ENCODE measurements at regions not wholly inside any gene's neighbourhood (a gene's known extent, or its start where the extent isn't known, plus 50 kb on each side); places are given as distances from the start of the nearest gene placed in this dataset.
A peak's percentile ranks its signal among the peaks of the same experiment; 100 is the strongest.

DNA sequence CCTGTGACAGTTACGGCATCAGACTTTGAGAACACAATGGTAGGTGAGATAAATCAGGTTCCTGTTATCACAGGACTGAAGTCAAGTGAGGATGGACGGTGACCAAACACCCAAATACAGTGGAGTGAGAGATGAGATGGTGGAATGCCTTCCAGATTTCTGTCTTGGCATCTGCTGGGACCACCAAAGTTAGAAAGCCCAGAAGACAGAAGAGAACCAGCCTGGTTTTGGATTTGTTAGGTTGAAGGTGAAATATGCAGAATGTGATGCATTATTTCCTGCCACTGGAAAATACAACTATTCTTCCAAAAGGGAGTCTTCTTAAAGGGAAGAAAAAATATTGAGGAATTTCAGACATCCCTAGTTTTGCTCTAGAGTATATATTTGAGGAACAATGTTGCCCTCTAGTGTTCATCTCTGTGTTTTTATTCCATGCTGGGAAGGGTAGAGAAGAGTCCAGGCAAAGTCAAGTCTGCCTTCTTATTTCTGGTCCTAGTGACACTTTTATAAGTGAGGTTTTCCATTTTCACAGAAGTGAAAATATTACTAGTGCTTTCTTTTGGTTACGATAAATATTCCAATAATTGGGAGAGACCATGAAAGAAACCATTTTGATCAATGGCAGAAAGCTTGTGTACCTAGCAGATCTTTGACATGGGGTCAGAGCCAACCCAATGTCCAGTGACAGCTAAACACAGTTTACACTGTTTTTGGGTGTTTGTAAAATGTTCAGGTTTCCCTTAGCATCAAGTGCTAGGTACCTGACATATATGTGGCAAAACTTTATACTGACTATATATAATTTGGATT, 142.3 kb upstream of the ANKH start:
- no peak overlapping the region for H3K27ac Mint-ChIP-seq
- H3K36me3 Mint-ChIP-seq (ENCODE audit: low read depth): no peaks in the 10 kb centered on the region
- H3K9me3 Mint-ChIP-seq (ENCODE audit: insufficient read depth): no peaks in the 10 kb centered on the region
- H3K27me3 Mint-ChIP-seq (ENCODE audit: low read depth): peaks cover 6% of the 10 kb centered on the region
- ChIA-PET POLR2A (no interaction called here), CTCF (interaction anchor here (0.7 to 3.1 kb wide), 14 partner anchors 10 to 366 kb away, joined by 3 to 23 read pairs (median 3); no protein-coding TSS in a partner anchor)
- no peak for DNase-seq
- peak; percentile 57 for ATAC-seq
- H3K4me3 Mint-ChIP-seq: no peak overlapping the region
- peaks cover 1% of the 10 kb centered on the region for H3K4me1 Mint-ChIP-seq (ENCODE audit: low read depth)

- ChIA-PET CTCF (interaction anchor here (0.6 to 1.1 kb wide), 3 partner anchors 8 to 19 kb away, joined by 3 to 4 read pairs (median 3); no protein-coding TSS in a partner anchor), POLR2A (no interaction called here)
- H3K36me3 Mint-ChIP-seq (ENCODE audit: low read depth): no peaks in the 10 kb centered on the region
- peaks cover 1% of the 10 kb centered on the region for H3K4me1 Mint-ChIP-seq (ENCODE audit: low read depth)
- no peaks in the 10 kb centered on the region for H3K9me3 Mint-ChIP-seq (ENCODE audit: insufficient read depth)
- no peak overlapping the region for H3K27ac Mint-ChIP-seq
- H3K27me3 Mint-ChIP-seq (ENCODE audit: low read depth): peaks cover 15% of the 10 kb centered on the region
- DNase-seq: no peak
- ATAC-seq: no peak
- no peak overlapping the region for H3K4me3 Mint-ChIP-seq
Observed at GRCh38 chr5:15012061-15012460, 140.5 kb upstream of the ANKH start.

DNA sequence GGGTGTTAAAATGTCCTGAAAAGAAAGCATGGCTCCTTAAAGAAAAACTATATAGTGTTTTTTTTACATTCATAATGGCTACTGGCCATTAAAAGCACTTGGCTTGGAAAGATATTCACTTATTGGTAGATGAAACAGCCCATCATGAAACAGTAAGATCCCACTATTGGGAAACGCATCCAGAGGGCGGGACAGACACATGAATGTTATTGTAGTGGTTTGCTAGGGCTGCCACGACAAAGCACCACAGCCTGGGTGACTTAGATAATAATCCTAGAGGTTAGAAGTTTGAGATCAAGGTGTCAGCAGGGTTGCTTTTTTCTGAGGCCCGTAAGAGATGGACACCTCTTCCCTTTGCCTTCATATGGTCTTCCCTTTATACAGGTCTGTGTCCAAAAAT, 139.4 kb upstream of the ANKH start:
- Mint-ChIP-seq H3K4me3 (no peak overlapping the region), H3K27me3 (ENCODE audit: low read depth) (peaks cover 22% of the 10 kb centered on the region), H3K9me3 (ENCODE audit: insufficient read depth) (no peaks in the 10 kb centered on the region), H3K36me3 (ENCODE audit: low read depth) (no peaks in the 10 kb centered on the region), H3K27ac (no peak overlapping the region), H3K4me1 (ENCODE audit: low read depth) (peaks cover 1% of the 10 kb centered on the region)
- ATAC-seq: no peak
- POLR2A ChIA-PET: no interaction called here
- DNase-seq: no peak
- CTCF ChIA-PET: interaction anchor here (2.3 kb wide), 1 partner anchor 284 kb away, joined by 13 read pairs; no protein-coding TSS in a partner anchor

GRCh38 chr5:15009420-15009819, 137.8 kb upstream of the ANKH start:
- peaks cover 29% of the 10 kb centered on the region for H3K27me3 Mint-ChIP-seq (ENCODE audit: low read depth)
- DNase-seq (no peak), ATAC-seq (no peak)
- no peak overlapping the region for H3K4me3 Mint-ChIP-seq
- ChIA-PET CTCF (interaction anchor here (1.1 to 2.3 kb wide), 3 partner anchors 53 to 282 kb away, joined by 3 to 13 read pairs (median 3); no protein-coding TSS in a partner anchor), POLR2A (no interaction called here)
- no peak overlapping the region for H3K27ac Mint-ChIP-seq
- H3K4me1 Mint-ChIP-seq (ENCODE audit: low read depth): peaks cover 1% of the 10 kb centered on the region
- H3K36me3 Mint-ChIP-seq (ENCODE audit: low read depth): no peaks in the 10 kb centered on the region
- H3K9me3 Mint-ChIP-seq (ENCODE audit: insufficient read depth): no peaks in the 10 kb centered on the region

DNA sequence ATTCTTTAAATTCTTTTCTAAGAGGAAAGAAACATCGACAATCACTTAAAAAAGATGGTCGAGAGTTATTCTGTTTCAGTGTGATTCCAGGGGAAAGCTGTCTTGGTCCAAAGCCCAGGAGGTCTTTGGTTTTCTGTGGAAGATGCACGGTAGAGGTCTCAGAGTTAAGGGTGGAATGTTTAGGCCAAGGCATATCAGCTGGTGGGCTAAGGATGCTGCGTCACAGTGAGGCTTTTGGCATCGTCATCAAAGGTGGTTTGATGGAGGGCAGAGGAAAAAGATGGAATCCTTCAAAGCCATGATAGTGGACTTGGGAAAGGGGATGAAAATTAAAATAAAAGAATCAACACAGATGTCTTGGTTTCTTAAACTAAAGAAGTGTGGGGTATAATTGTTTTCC, 137.3 kb upstream of the ANKH start:
- DNase-seq (no peak), ATAC-seq (no peak)
- Mint-ChIP-seq H3K27me3 (ENCODE audit: low read depth) (peaks cover 30% of the 10 kb centered on the region), H3K4me3 (no peak overlapping the region), H3K36me3 (ENCODE audit: low read depth) (no peaks in the 10 kb centered on the region), H3K27ac (no peak overlapping the region), H3K4me1 (ENCODE audit: low read depth) (peaks cover 1% of the 10 kb centered on the region), H3K9me3 (ENCODE audit: insufficient read depth) (no peaks in the 10 kb centered on the region)
- ChIA-PET POLR2A (no interaction called here), CTCF (interaction anchor here (1.3 to 2.3 kb wide), 2 partner anchors 63 to 282 kb away, joined by 3 to 13 read pairs; no protein-coding TSS in a partner anchor)

DNA sequence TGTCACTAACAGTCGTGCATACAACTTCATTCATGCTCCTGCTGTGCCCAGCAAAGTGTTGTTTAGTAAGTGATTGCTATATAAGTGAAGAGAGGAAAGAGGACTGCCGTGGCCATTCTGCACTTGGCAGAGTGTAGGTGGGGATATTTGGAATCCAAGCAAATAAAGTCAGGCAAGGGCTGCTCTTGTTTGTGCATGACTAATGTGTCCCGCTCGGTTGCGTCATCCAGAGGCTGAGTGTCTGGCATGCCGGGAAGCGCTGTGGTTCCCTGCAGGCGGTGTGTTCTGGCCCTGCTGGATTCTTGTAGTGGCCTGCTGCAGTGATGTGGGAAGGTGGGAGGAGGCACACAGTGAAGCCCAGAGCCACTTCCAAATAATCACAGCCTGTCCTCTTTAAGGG, 136.9 kb upstream of the ANKH start:
- ChIA-PET POLR2A (no interaction called here), CTCF (interaction anchor here (1.0 to 2.3 kb wide), 2 partner anchors 281 to 657 kb away, joined by 3 to 13 read pairs; no protein-coding TSS in a partner anchor)
- DNase-seq (no peak), ATAC-seq (no peak)
- H3K4me1 Mint-ChIP-seq (ENCODE audit: low read depth): peaks cover 1% of the 10 kb centered on the region
- no peak overlapping the region for H3K4me3 Mint-ChIP-seq
- no peaks in the 10 kb centered on the region for H3K36me3 Mint-ChIP-seq (ENCODE audit: low read depth)
- H3K27me3 Mint-ChIP-seq (ENCODE audit: low read depth): peaks cover 30% of the 10 kb centered on the region
- no peak overlapping the region for H3K27ac Mint-ChIP-seq
- no peaks in the 10 kb centered on the region for H3K9me3 Mint-ChIP-seq (ENCODE audit: insufficient read depth)

DNA sequence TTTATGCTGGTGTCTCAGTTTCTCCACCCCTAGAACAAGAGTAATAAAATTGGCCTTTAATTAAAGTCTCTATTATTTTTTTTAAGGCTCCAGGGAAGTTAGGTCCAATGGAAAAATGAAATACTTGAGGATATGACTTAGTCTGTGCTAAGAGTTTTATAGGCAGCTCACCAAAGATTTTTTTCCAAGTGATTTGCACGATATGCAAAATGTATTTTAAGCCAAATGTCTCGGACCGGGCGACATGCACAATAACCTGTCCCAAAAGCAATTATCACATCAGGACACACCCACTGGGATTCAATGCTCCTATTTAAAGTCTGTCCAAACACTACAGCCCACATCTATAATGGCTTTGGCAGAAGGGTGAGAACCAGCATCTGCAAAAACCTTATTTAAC, 136.1 kb upstream of the ANKH start:
- Mint-ChIP-seq H3K4me3 (no peak overlapping the region), H3K36me3 (ENCODE audit: low read depth) (no peaks in the 10 kb centered on the region), H3K27ac (no peak overlapping the region), H3K27me3 (ENCODE audit: low read depth) (peaks cover 30% of the 10 kb centered on the region), H3K9me3 (ENCODE audit: insufficient read depth) (no peaks in the 10 kb centered on the region), H3K4me1 (ENCODE audit: low read depth) (peaks cover 1% of the 10 kb centered on the region)
- DNase-seq (no peak), ATAC-seq (no peak)
- POLR2A ChIA-PET: no interaction called here
- CTCF ChIA-PET: interaction anchor here (1.0 to 2.1 kb wide), 2 partner anchors 50 to 656 kb away, joined by 3 to 7 read pairs; no protein-coding TSS in a partner anchor

DNA sequence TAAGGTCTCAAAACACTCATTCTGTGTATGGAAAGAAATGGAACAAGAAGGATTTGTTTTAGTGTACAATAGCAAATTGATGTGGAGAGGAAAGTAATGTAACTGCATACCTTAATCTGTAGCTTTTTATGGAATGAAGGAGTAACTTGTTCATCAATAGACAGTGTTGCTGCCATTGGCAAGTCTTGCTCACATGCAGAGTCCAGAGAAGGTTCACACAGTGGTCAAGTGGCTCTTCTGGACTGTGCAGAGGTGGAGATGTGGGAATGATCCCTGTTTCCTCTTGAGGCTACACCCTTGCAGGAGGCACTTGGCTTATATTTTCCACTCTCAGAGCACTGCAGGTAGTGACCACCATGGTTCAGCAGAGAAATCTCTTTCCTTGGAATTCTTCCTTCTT, 132.9 kb upstream of the ANKH start:
- ChIA-PET POLR2A (interaction anchor here (1.5 kb wide), 1 partner anchor 12 kb away, joined by 7 read pairs; no protein-coding TSS in a partner anchor), CTCF (interaction anchor here (1.0 to 5.7 kb wide), 15 partner anchors 10 to 653 kb away, joined by 3 to 72 read pairs (median 5); no protein-coding TSS in a partner anchor)
- ATAC-seq: no peak
- Mint-ChIP-seq H3K4me1 (ENCODE audit: low read depth) (peaks cover 10% of the 10 kb centered on the region), H3K9me3 (ENCODE audit: insufficient read depth) (no peaks in the 10 kb centered on the region), H3K27ac (no peak overlapping the region), H3K4me3 (no peak overlapping the region), H3K36me3 (ENCODE audit: low read depth) (no peaks in the 10 kb centered on the region), H3K27me3 (ENCODE audit: low read depth) (peaks cover 39% of the 10 kb centered on the region)
- DNase-seq: no peak

DNA sequence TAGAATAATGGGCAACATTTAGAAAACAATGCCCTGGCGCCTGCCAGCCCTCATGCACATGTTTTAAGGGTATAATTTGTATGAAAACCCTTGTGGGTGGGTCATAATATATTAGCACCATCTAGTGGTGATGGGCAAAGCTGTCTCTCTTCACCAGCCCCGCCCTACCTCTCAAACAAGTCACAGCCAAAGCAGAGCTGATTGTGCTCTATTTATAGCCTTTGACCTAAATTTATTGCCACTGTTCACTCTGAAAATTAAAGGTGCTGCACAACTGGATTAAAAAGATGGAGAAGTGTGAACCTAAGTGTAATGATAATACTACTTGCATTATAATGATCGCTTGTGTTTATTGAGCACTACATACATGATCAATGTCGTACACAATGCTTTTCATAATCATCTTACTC, 131.9 kb upstream of the ANKH start:
- ChIA-PET CTCF (interaction anchor here (0.6 to 5.7 kb wide), 47 partner anchors 9 to 652 kb away, joined by 3 to 72 read pairs (median 4); no protein-coding TSS in a partner anchor), POLR2A (interaction anchor here (0.6 to 1.5 kb wide), 2 partner anchors 11 to 195 kb away, joined by 3 to 7 read pairs; no protein-coding TSS in a partner anchor)
- Mint-ChIP-seq H3K36me3 (ENCODE audit: low read depth) (no peaks in the 10 kb centered on the region), H3K4me3 (no peak overlapping the region), H3K27me3 (ENCODE audit: low read depth) (peaks cover 37% of the 10 kb centered on the region), H3K9me3 (ENCODE audit: insufficient read depth) (peaks cover 3% of the 10 kb centered on the region), H3K4me1 (ENCODE audit: low read depth) (peaks cover 16% of the 10 kb centered on the region), H3K27ac (no peak overlapping the region)
- DNase-seq: peak; percentile 71
- peak; percentile 95 for ATAC-seq

- no peak overlapping the region for H3K4me3 Mint-ChIP-seq
- no peak for DNase-seq
- peaks cover 6% of the 10 kb centered on the region for H3K36me3 Mint-ChIP-seq (ENCODE audit: low read depth)
- no peak overlapping the region for H3K27ac Mint-ChIP-seq
- ChIA-PET CTCF (interaction anchor here (0.5 to 5.7 kb wide), 32 partner anchors 10 to 651 kb away, joined by 3 to 72 read pairs (median 5); no protein-coding TSS in a partner anchor), POLR2A (interaction anchor here (0.6 kb wide), 1 partner anchor 195 kb away, joined by 3 read pairs; no protein-coding TSS in a partner anchor)
- peaks cover 10% of the 10 kb centered on the region for H3K9me3 Mint-ChIP-seq (ENCODE audit: insufficient read depth)
- no peak for ATAC-seq
- H3K4me1 Mint-ChIP-seq (ENCODE audit: low read depth): peaks cover 18% of the 10 kb centered on the region
- peaks cover 32% of the 10 kb centered on the region for H3K27me3 Mint-ChIP-seq (ENCODE audit: low read depth)
Observed at GRCh38 chr5:15002791-15003190, 131.2 kb upstream of the ANKH start.

DNA sequence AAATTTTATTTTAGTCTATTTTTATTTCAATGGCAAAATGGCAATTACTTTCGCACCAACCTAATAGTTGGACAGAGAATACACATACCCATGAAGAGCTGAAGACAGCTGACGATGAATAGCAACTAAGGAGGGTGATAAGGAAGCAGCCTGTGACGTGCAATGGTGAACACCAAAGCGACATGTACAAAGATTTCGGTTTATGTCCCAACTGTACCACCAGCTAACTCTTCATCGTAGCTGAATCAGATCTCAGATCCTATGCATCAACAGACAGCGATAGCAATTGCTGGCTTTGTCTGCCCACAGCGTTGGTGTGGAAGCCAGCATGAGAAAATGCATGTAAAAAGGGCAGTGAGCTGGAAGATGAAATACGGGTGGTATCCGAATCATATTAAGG, 130.6 kb upstream of the ANKH start:
- DNase-seq: no peak
- POLR2A ChIA-PET: no interaction called here
- peaks cover 33% of the 10 kb centered on the region for H3K27me3 Mint-ChIP-seq (ENCODE audit: low read depth)
- H3K27ac Mint-ChIP-seq: no peak overlapping the region
- peaks cover 18% of the 10 kb centered on the region for H3K4me1 Mint-ChIP-seq (ENCODE audit: low read depth)
- H3K4me3 Mint-ChIP-seq: no peak overlapping the region
- CTCF ChIA-PET: interaction anchor here (0.5 to 5.7 kb wide), 27 partner anchors 9 to 650 kb away, joined by 3 to 72 read pairs (median 4); no protein-coding TSS in a partner anchor
- ATAC-seq: no peak
- peaks cover 6% of the 10 kb centered on the region for H3K36me3 Mint-ChIP-seq (ENCODE audit: low read depth)
- peaks cover 10% of the 10 kb centered on the region for H3K9me3 Mint-ChIP-seq (ENCODE audit: insufficient read depth)

- peaks cover 18% of the 10 kb centered on the region for H3K4me1 Mint-ChIP-seq (ENCODE audit: low read depth)
- H3K27me3 Mint-ChIP-seq (ENCODE audit: low read depth): peaks cover 31% of the 10 kb centered on the region
- no peak for DNase-seq
- CTCF ChIA-PET: interaction anchor here (0.7 to 5.7 kb wide), 12 partner anchors 8 to 639 kb away, joined by 3 to 72 read pairs (median 4); no protein-coding TSS in a partner anchor
- no peak for ATAC-seq
- H3K27ac Mint-ChIP-seq: no peak overlapping the region
- H3K4me3 Mint-ChIP-seq: no peak overlapping the region
- POLR2A ChIA-PET: no interaction called here
- peaks cover 6% of the 10 kb centered on the region for H3K36me3 Mint-ChIP-seq (ENCODE audit: low read depth)
- peaks cover 10% of the 10 kb centered on the region for H3K9me3 Mint-ChIP-seq (ENCODE audit: insufficient read depth)
Observed at GRCh38 chr5:15001517-15001916, 129.9 kb upstream of the ANKH start.

Data from activated CD8-positive, alpha-beta T cell treated with anti-CD3 and anti-CD28 coated beads, Interleukin-2, amount 10 ng/mL, durations not matched to agents 7 days and 5 days (primary cell).